CD14-positive monocyte (primary cell): ENCODE measurements at regions not wholly inside any gene's neighbourhood (a gene's known extent, or its start where the extent isn't known, plus 50 kb on each side); places are given as distances from the start of the nearest gene placed in this dataset.

Experiments
- DNase-seq, 3 donors: peaks; one replicate each; pipeline ENCODE4 v3.0.0-alpha.2; 2011 to 2022
- H2AFZ ChIP-seq: 2 replicates; pipeline ENCODE4 v1.6.0; 2012; ENCODE audit warnings: mild to moderate bottlenecking, low read depth, low read length, inconsistent platforms; ENCODE audit not compliant: insufficient read depth, poor library complexity, severe bottlenecking
- H3K27ac ChIP-seq, 2 donors: 1 replicate in 1 of 2; 2 replicates in 1 of 2; pipeline ENCODE4 v1.5.1; 2012 to 2013; ENCODE audit warnings: low read length in 2 of 2, control low read depth in 1 of 2, inconsistent platforms in 1 of 2, low read depth in 1 of 2, mild to moderate bottlenecking in 1 of 2
- H3K27me3 ChIP-seq, 2 donors: one replicate each; pipeline versions ENCODE4 v1.6.0 to v1.6.1; 2011 to 2013; ENCODE audit warnings: low read length in 2 of 2; ENCODE audit not compliant: control insufficient read depth in 2 of 2, insufficient read depth in 2 of 2
- H3K36me3 ChIP-seq, 2 donors: replicated peaks in 1 of 2; 1 replicate in 1 of 2; 2 replicates in 1 of 2; pipeline versions ENCODE4 v1.5.1 to v1.6.1; 2012 to 2013; ENCODE audit warnings: low read length in 2 of 2, control low read depth in 1 of 2, inconsistent platforms in 1 of 2, mild to moderate bottlenecking in 1 of 2; ENCODE audit not compliant: insufficient read depth in 2 of 2, control insufficient read depth in 1 of 2
- H3K4me1 ChIP-seq, 2 donors: 1 replicate in 1 of 2; 2 replicates in 1 of 2; pipeline versions ENCODE4 v1.5.1 to v1.6.1; 2012 to 2013; ENCODE audit warnings: low read length in 2 of 2, control low read depth in 1 of 2, inconsistent platforms in 1 of 2, mild to moderate bottlenecking in 1 of 2, moderate library complexity in 1 of 2; ENCODE audit not compliant: insufficient read depth in 2 of 2, control insufficient read depth in 1 of 2
- H3K4me2 ChIP-seq: replicated peaks from 2 replicates; pipeline ENCODE3; 2012; ENCODE audit warnings: low read length, moderate library complexity, mild to moderate bottlenecking; ENCODE audit not compliant: poor library complexity, severe bottlenecking; ENCODE audit errors: extremely low read depth
- H3K4me3 ChIP-seq, 3 experiments: fragments of 200-600 bp in 1 of 3; sonication (generic) in 1 of 3; replicated peaks in 1 of 3; 1 replicate in 2 of 3; 2 replicates in 1 of 3; pipeline ENCODE4 v1.5.1; 2011 to 2013; ENCODE audit warnings: low read length in 3 of 3, mild to moderate bottlenecking in 3 of 3, control low read depth in 2 of 3, low read depth in 2 of 3, inconsistent platforms in 1 of 3, moderate library complexity in 1 of 3
- H3K79me2 ChIP-seq: 2 replicates; pipeline ENCODE4 v1.6.0; 2012; ENCODE audit warnings: mild to moderate bottlenecking, control low read depth, inconsistent platforms, low read length, moderate library complexity; ENCODE audit not compliant: insufficient read depth
- H3K9ac ChIP-seq: 2 replicates; pipeline ENCODE4 v1.6.0; 2017; ENCODE audit warnings: low read length, mild to moderate bottlenecking; ENCODE audit not compliant: insufficient read depth, poor library complexity, severe bottlenecking
- H3K9me3 ChIP-seq, 2 donors: replicated peaks in 1 of 2; 1 replicate in 1 of 2; 2 replicates in 1 of 2; pipeline versions ENCODE4 v1.5.1 to v1.6.1; 2012 to 2013; ENCODE audit warnings: low read length in 2 of 2, control low read depth in 1 of 2; ENCODE audit not compliant: control insufficient read depth in 1 of 2, insufficient read depth in 1 of 2
- H4K20me1 ChIP-seq: 2 replicates; pipeline ENCODE4 v1.6.0; 2012; ENCODE audit warnings: mild to moderate bottlenecking, low read length, control low read depth, moderate library complexity; ENCODE audit not compliant: insufficient read depth
- H3K27ac Mint-ChIP-seq, 7 donors: one replicate each; pipeline ENCODE4 v1.8.0; 2020; ENCODE audit warnings: mild to moderate bottlenecking in 7 of 7, mixed read lengths in 7 of 7, moderate library complexity in 6 of 7, inconsistent platforms in 2 of 7
- H3K27me3 Mint-ChIP-seq, 3 donors: one replicate each; pipeline ENCODE4 v1.8.0; 2021 to 2022; ENCODE audit warnings: low read depth in 3 of 3, mild to moderate bottlenecking in 3 of 3, mixed read lengths in 3 of 3, moderate library complexity in 3 of 3, inconsistent platforms in 1 of 3
- H3K36me3 Mint-ChIP-seq, 2 donors: one replicate each; pipeline ENCODE4 v1.8.0; 2020; ENCODE audit warnings: mixed read lengths in 2 of 2, inconsistent platforms in 1 of 2, mild to moderate bottlenecking in 1 of 2
- H3K4me1 Mint-ChIP-seq: one replicate; pipeline ENCODE4 v1.8.0; 2020; ENCODE audit warnings: mild to moderate bottlenecking, mixed read lengths
- H3K4me3 Mint-ChIP-seq, 2 donors: one replicate each; pipeline ENCODE4 v1.8.0; 2020; ENCODE audit warnings: mild to moderate bottlenecking in 2 of 2, mixed read lengths in 2 of 2, moderate library complexity in 1 of 2
- H3K9me3 Mint-ChIP-seq, 7 donors: one replicate each; pipeline ENCODE4 v1.8.0; 2020 to 2022; ENCODE audit warnings: mixed read lengths in 7 of 7, mild to moderate bottlenecking in 6 of 7, moderate library complexity in 6 of 7, inconsistent platforms in 2 of 7
- WGBS: methylation state at CpG from one replicate; pipeline ENCODE4 v1.1.5; 2013; ENCODE audit warnings: missing lambda C conversion rate; ENCODE audit not compliant: insufficient coverage; 5-methylcytosine and 5-hydroxymethylcytosine counted together
- intact Hi-C, 2 donors: fragments of 100-400 bp; cut with micrococcal nuclease; formaldehyde crosslinking; loops; one replicate each; pipeline versions ENCODE4 v1.15.0 to v1.15.1; 2023
- TF ChIP-seq, protein P1 (sequence below): fragments of 200-600 bp; IDR thresholded peaks from one replicate; pipeline ENCODE4 v1.8.0; 2022; ENCODE audit warnings: antibody characterized with exemption, mild to moderate bottlenecking

DNA sequence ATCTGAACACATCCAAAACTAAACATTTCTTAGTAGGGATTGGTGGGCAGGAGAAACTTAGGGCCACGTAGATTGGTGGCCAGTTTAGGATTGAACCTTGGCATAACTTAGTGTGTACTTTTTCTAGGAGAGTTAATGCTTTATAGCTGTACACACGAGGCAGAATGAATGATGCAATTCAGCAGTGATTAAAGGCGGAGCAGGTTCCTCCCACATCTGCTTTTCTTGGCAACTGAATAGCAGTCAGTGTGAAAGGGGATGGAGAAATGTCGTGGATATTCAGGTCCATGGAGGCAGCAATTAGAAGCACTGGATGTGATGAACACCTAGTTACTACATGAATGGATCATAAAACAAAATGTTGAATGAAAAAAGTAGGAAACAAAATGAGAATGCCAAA lies 493.8 kb downstream of the FUT8 start:
- Histone ChIP-seq H3K27ac (no peak overlapping the region), H3K36me3 (no peaks in the 10 kb centered on the region), H3K4me3 (no peak overlapping the region), H3K4me1 (no peaks in the 10 kb centered on the region), H3K4me2 (no peak overlapping the region), H3K79me2 (no peaks in the 10 kb centered on the region), H4K20me1 (no peaks in the 10 kb centered on the region), H3K27me3 (no peaks in the 10 kb centered on the region), H3K9ac (no peak overlapping the region), H3K9me3 (peaks cover 6% of the 10 kb centered on the region in 2 donors), H2AFZ (no peak overlapping the region)
- TF ChIP-seq, protein P1, sequence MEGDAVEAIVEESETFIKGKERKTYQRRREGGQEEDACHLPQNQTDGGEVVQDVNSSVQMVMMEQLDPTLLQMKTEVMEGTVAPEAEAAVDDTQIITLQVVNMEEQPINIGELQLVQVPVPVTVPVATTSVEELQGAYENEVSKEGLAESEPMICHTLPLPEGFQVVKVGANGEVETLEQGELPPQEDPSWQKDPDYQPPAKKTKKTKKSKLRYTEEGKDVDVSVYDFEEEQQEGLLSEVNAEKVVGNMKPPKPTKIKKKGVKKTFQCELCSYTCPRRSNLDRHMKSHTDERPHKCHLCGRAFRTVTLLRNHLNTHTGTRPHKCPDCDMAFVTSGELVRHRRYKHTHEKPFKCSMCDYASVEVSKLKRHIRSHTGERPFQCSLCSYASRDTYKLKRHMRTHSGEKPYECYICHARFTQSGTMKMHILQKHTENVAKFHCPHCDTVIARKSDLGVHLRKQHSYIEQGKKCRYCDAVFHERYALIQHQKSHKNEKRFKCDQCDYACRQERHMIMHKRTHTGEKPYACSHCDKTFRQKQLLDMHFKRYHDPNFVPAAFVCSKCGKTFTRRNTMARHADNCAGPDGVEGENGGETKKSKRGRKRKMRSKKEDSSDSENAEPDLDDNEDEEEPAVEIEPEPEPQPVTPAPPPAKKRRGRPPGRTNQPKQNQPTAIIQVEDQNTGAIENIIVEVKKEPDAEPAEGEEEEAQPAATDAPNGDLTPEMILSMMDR = no peak
- Mint-ChIP-seq H3K27ac (no peak overlapping the region), H3K4me1 (no peaks in the 10 kb centered on the region), H3K9me3 (peaks cover 0 to 16% (median 5%) of the 10 kb centered on the region in 7 donors), H3K36me3 (no peaks in the 10 kb centered on the region), H3K27me3 (no peaks in the 10 kb centered on the region), H3K4me3 (no peak overlapping the region)
- DNase-seq = no peak
- intact Hi-C loops = no loop called here
- 50% methylated on average over 1 of the region's 4 CpGs for WGBS

DNA sequence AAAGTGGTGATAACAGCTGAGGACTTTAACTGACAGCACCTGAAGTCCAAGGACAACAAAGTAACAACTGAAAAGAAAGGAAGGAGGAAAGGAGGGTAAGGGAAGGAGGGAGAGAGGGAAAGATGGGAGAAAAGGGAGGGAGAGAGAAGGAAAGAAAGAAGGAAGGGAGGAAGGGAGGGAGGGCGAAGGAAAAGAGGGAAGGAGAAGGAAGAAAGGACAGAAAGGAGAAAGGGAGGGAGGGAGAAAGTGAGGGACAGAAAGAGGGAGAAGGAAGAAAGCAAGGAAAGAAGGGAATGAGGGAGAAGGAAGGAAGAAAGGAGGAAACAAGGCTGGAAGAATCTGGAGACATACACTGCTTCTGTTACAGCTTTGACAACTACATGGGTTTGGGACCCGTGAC lies 494.4 kb downstream of the FUT8 start:
- H3K4me2 ChIP-seq = no peak overlapping the region
- H2AFZ ChIP-seq = no peak overlapping the region
- peaks cover 0 to under 1% (median 0%) of the 10 kb centered on the region in 3 donors for H3K27me3 Mint-ChIP-seq
- peaks cover 0 to 11% (median 2%) of the 10 kb centered on the region in 7 donors for H3K9me3 Mint-ChIP-seq
- H3K36me3 Mint-ChIP-seq = no peaks in the 10 kb centered on the region
- no peaks in the 10 kb centered on the region for H3K4me1 Mint-ChIP-seq
- no peaks in the 10 kb centered on the region for H4K20me1 ChIP-seq
- intact Hi-C loops = no loop called here
- no peaks in the 10 kb centered on the region for H3K79me2 ChIP-seq
- H3K4me3 Mint-ChIP-seq = no peak overlapping the region
- DNase-seq = no peak
- H3K4me3 ChIP-seq = no peak overlapping the region
- H3K27ac Mint-ChIP-seq = no peak overlapping the region
- no peaks in the 10 kb centered on the region for H3K4me1 ChIP-seq
- no peaks in the 10 kb centered on the region for H3K27me3 ChIP-seq
- no peak overlapping the region for H3K9ac ChIP-seq
- no peak overlapping the region for H3K27ac ChIP-seq
- no peaks in the 10 kb centered on the region for H3K36me3 ChIP-seq
- H3K9me3 ChIP-seq = peaks cover 0 to under 1% of the 10 kb centered on the region in 2 donors
- 91% methylated on average over 2 of the region's 2 CpGs for WGBS
- TF ChIP-seq, protein P1 = no peak
